IMR-90 (cell line): ENCODE measurements at regions not wholly inside any gene's neighbourhood (a gene's known extent, or its start where the extent isn't known, plus 50 kb on each side); places are given as distances from the start of the nearest gene placed in this dataset.

Experiments used
- ATAC-seq: fragments of 200-7000 bp; cut with Tn5 transposase; 2 replicates; pipeline ENCODE4 v1.9.1; 2020; ENCODE audit warnings: low read depth, mild to moderate bottlenecking, moderate library complexity
- BruUV-seq: library from RNA; stranded (reverse); fragments of 400-500 nt; replicated peaks from 2 replicates; lab custom pipeline; 2021; lab: Mats Ljungman, UMichigan
- CTCF ChIA-PET: fragments of 300-600 bp; formaldehyde crosslinking; extraction: SDS; loops from one replicate; lab custom pipeline; 2021; ENCODE audit warnings: antibody characterized with exemption; lab: Yijun Ruan, JAX
- POLR2A ChIA-PET: fragments of 300-600 bp; sonication (Branson Sonifier 250); formaldehyde crosslinking; loops from one replicate; lab custom pipeline; 2022; ENCODE audit warnings: antibody characterized with exemption; ENCODE audit not compliant: unreplicated experiment; lab: Charles Lee
- DNase-seq: peaks from one replicate; pipeline ENCODE4 v3.0.0; 2013
- H2AFZ ChIP-seq: replicated peaks from 2 replicates; pipeline ENCODE3; 2013; ENCODE audit warnings: low read length, mild to moderate bottlenecking; ENCODE audit not compliant: poor library complexity
- H2AK5ac ChIP-seq: 2 replicates; pipeline ENCODE4 v1.6.1; 2013; ENCODE audit warnings: low read depth, low read length, inconsistent platforms
- H2AK9ac ChIP-seq: replicated peaks from 2 replicates; pipeline ENCODE3; 2013; ENCODE audit warnings: mild to moderate bottlenecking, low read depth, low read length, moderate library complexity; ENCODE audit not compliant: poor library complexity
- H2BK120ac ChIP-seq: 2 replicates; pipeline ENCODE4 v1.6.1; 2013; ENCODE audit warnings: low read depth, low read length, inconsistent platforms
- H2BK15ac ChIP-seq: 3 replicates; pipeline ENCODE4 v1.6.1; 2013; ENCODE audit warnings: low read depth, low read length, inconsistent platforms
- H2BK20ac ChIP-seq: 2 replicates; pipeline ENCODE4 v1.6.1; 2013; ENCODE audit warnings: low read depth, mild to moderate bottlenecking, inconsistent platforms, low read length, moderate library complexity
- H2BK5ac ChIP-seq: 2 replicates; pipeline ENCODE4 v1.6.1; 2013; ENCODE audit warnings: mild to moderate bottlenecking, low read depth, low read length, inconsistent platforms; ENCODE audit not compliant: poor library complexity, severe bottlenecking
- H3K14ac ChIP-seq: replicated peaks from 2 replicates; pipeline ENCODE4 v1.6.1; 2013; ENCODE audit warnings: low read depth, low read length, inconsistent platforms
- H3K18ac ChIP-seq: 2 replicates; pipeline ENCODE4 v1.6.1; 2013; ENCODE audit warnings: low read depth, low read length, control low read depth
- H3K23ac ChIP-seq: 2 replicates; pipeline ENCODE4 v1.6.1; 2013; ENCODE audit warnings: low read depth, low read length, inconsistent platforms
- H3K27ac ChIP-seq: 2 replicates; pipeline ENCODE4 v1.5.1; 2013; ENCODE audit warnings: mild to moderate bottlenecking, control low read depth, low read length; ENCODE audit not compliant: insufficient read depth
- H3K27me3 ChIP-seq: 2 replicates; pipeline ENCODE4 v1.6.1; 2013; ENCODE audit warnings: low read length; ENCODE audit not compliant: control insufficient read depth, insufficient read depth
- H3K36me3 ChIP-seq: 2 replicates; pipeline ENCODE4 v1.6.1; 2013; ENCODE audit warnings: low read length, mixed read lengths; ENCODE audit not compliant: control insufficient read depth, insufficient read depth
- H3K4ac ChIP-seq: 2 replicates; pipeline ENCODE4 v1.6.1; 2013; ENCODE audit warnings: low read depth, low read length, inconsistent platforms
- H3K4me1 ChIP-seq: 2 replicates; pipeline ENCODE4 v1.6.1; 2013; ENCODE audit warnings: low read length, mixed read lengths; ENCODE audit not compliant: control insufficient read depth, insufficient read depth
- H3K4me2 ChIP-seq: 2 replicates; pipeline ENCODE4 v1.6.1; 2013; ENCODE audit warnings: low read depth, mild to moderate bottlenecking, control low read depth, low read length, moderate library complexity
- H3K4me3 ChIP-seq: 2 replicates; pipeline ENCODE4 v1.5.1; 2013; ENCODE audit warnings: low read depth, mild to moderate bottlenecking, control low read depth, low read length, moderate library complexity; ENCODE audit not compliant: insufficient read depth
- H3K56ac ChIP-seq: 2 replicates; pipeline ENCODE4 v1.6.1; 2013; ENCODE audit warnings: low read length, inconsistent platforms; ENCODE audit not compliant: insufficient read depth; ENCODE audit errors: extremely low read depth
- H3K79me1 ChIP-seq, 2 experiments: 2 replicates each; pipeline ENCODE4 v1.6.1; 2013; ENCODE audit warnings: low read length in 2 of 2, inconsistent platforms in 1 of 2, low read depth in 1 of 2
- H3K9ac ChIP-seq: 2 replicates; pipeline ENCODE4 v1.6.1; 2013; ENCODE audit warnings: low read depth, low read length, control low read depth
- H3K9me1 ChIP-seq: 2 replicates; pipeline ENCODE4 v1.6.1; 2013; ENCODE audit warnings: low read length, inconsistent platforms; ENCODE audit not compliant: insufficient read depth
- H3K9me3 ChIP-seq: 2 replicates; pipeline ENCODE4 v1.6.1; 2013; ENCODE audit warnings: low read length; ENCODE audit not compliant: control insufficient read depth, insufficient read depth
- H4K20me1 ChIP-seq: 2 replicates; pipeline ENCODE4 v1.6.1; 2013; ENCODE audit warnings: low read length, inconsistent platforms; ENCODE audit not compliant: insufficient read depth
- H4K5ac ChIP-seq: 2 replicates; pipeline ENCODE4 v1.6.1; 2013; ENCODE audit warnings: mild to moderate bottlenecking, low read depth, low read length, control low read depth
- H4K8ac ChIP-seq, 2 experiments: 2 replicates each; pipeline ENCODE4 v1.6.1; 2013; ENCODE audit warnings: low read depth in 2 of 2, low read length in 2 of 2, control low read depth in 1 of 2, inconsistent platforms in 1 of 2
- H4K91ac ChIP-seq: 2 replicates; pipeline ENCODE4 v1.6.1; 2013; ENCODE audit warnings: low read depth, low read length, inconsistent platforms; ENCODE audit not compliant: insufficient read depth
- BHLHE40 ChIP-seq: fragments of 150-350 bp; IDR thresholded peaks from 2 replicates; pipeline ENCODE4 v1.6.1; 2016; ENCODE audit warnings: mild to moderate bottlenecking, low read depth, low read length
- CEBPB ChIP-seq: IDR thresholded peaks from 2 replicates; pipeline ENCODE4 v1.6.1; 2012; ENCODE audit warnings: low read depth, low read length, improper control_type of control experiment
- CHD1 ChIP-seq: IDR thresholded peaks from 2 replicates; pipeline ENCODE4 v1.6.1; 2012; ENCODE audit warnings: low read depth, low read length, improper control_type of control experiment
- FOS ChIP-seq: fragments of 150-350 bp; IDR thresholded peaks from 2 replicates; pipeline ENCODE4 v1.6.1; 2016; ENCODE audit warnings: low read depth, low read length
- MAFK ChIP-seq: IDR thresholded peaks from 2 replicates; pipeline ENCODE4 v1.6.1; 2012; ENCODE audit warnings: low read depth, low read length, improper control_type of control experiment
- MAZ ChIP-seq: IDR thresholded peaks from 2 replicates; pipeline ENCODE4 v1.6.1; 2012; ENCODE audit warnings: low read depth, mild to moderate bottlenecking, low read length, improper control_type of control experiment, moderate library complexity, borderline replicate concordance
- MXI1 ChIP-seq: IDR thresholded peaks from 2 replicates; pipeline ENCODE4 v1.6.1; 2012; ENCODE audit warnings: low read depth, mild to moderate bottlenecking, low read length, moderate library complexity, borderline replicate concordance
- NFE2L2 ChIP-seq: fragments of 150-350 bp; IDR thresholded peaks from 2 replicates; pipeline ENCODE4 v1.6.1; 2016; ENCODE audit warnings: low read depth, mild to moderate bottlenecking, low read length
- POLR2A ChIP-seq: IDR thresholded peaks from 2 replicates; pipeline ENCODE4 v1.6.1; 2012; ENCODE audit warnings: mild to moderate bottlenecking, low read depth, low read length
- RAD21 ChIP-seq: IDR thresholded peaks from 2 replicates; pipeline ENCODE4 v1.6.1; 2012; ENCODE audit warnings: low read length, improper control_type of control experiment
- RCOR1 ChIP-seq: IDR thresholded peaks from 2 replicates; pipeline ENCODE4 v1.6.1; 2012; ENCODE audit warnings: mild to moderate bottlenecking, low read length, improper control_type of control experiment; ENCODE audit not compliant: insufficient replicate concordance
- RFX5 ChIP-seq: IDR thresholded peaks from 2 replicates; pipeline ENCODE4 v1.8.0; 2012; ENCODE audit warnings: low read depth, mild to moderate bottlenecking, low read length, moderate library complexity
- SMC3 ChIP-seq: fragments of 150-350 bp; IDR thresholded peaks from 2 replicates; pipeline ENCODE4 v1.6.1; 2016; ENCODE audit warnings: low read depth, mild to moderate bottlenecking, antibody characterized with exemption, low read length, moderate library complexity
- WGBS, 2 experiments: methylation state at CpG; one replicate each; pipeline versions ENCODE4 v1.1.5 to v1.1.7; 2013; ENCODE audit warnings: missing lambda C conversion rate in 2 of 2; ENCODE audit not compliant: insufficient read length in 1 of 2; ENCODE audit errors: extremely low coverage in 2 of 2; 5-methylcytosine and 5-hydroxymethylcytosine counted together
- dilution Hi-C: fragments of 300-500 bp; cut with HindIII; formaldehyde crosslinking; loops from one replicate; pipeline ENCODE4 v1.14.3; 2018; ENCODE audit warnings: low sequenced_read_pairs; ENCODE audit not compliant: unreplicated experiment
- in situ Hi-C: fragments of 300-500 bp; cut with MboI; formaldehyde crosslinking; loops from 3 replicates; pipeline ENCODE4 v1.14.3; 2019; ENCODE audit warnings: low sequenced_read_pairs, inconsistent platforms, mixed read lengths
- intact Hi-C: fragments of 100-400 bp; cut with micrococcal nuclease; formaldehyde crosslinking; loops from 2 replicates; pipeline ENCODE4 v1.10.0; 2022
- TF ChIP-seq, protein P1 (sequence below): conservative IDR thresholded peaks from 2 replicates; pipeline ENCODE4 v1.5.1; 2012; ENCODE audit warnings: mild to moderate bottlenecking, low read depth, low read length, improper control_type of control experiment
- TF ChIP-seq, protein P2 (sequence below): fragments of 150-350 bp; IDR thresholded peaks from 2 replicates; pipeline ENCODE4 v1.6.1; 2016; ENCODE audit warnings: low read depth, mild to moderate bottlenecking, low read length, moderate library complexity, borderline replicate concordance
- TF ChIP-seq, protein P3 (sequence below): fragments of 150-350 bp; IDR thresholded peaks from 2 replicates; pipeline ENCODE4 v1.6.1; 2017; ENCODE audit warnings: mild to moderate bottlenecking, antibody characterized with exemption, low read length, low read depth

DNA sequence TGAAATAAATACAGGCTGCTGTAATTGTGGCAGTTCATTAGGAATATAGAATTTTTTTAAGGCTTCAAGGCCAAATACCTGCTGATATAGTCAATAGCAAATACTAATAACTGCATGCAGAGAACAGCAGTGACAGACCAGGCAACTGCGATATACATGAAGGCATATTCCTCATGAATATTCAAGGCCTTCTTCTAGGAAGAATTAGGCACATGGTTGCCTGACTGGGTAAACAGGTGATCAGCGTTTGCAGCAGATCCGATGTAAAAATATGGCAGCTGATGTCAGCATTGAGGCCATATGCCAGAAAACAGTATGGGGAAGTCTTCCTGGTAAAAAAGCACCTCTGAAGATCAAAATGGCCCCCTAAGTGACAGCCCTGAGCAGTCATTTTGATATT is 629.7 kb downstream of the UQCRFS1 start:
- no peak overlapping the region for H3K9ac ChIP-seq
- intact Hi-C loops, result no loop called here
- no peak for TF ChIP-seq CHD1
- no peak for TF ChIP-seq MAZ
- TF ChIP-seq, protein P1, sequence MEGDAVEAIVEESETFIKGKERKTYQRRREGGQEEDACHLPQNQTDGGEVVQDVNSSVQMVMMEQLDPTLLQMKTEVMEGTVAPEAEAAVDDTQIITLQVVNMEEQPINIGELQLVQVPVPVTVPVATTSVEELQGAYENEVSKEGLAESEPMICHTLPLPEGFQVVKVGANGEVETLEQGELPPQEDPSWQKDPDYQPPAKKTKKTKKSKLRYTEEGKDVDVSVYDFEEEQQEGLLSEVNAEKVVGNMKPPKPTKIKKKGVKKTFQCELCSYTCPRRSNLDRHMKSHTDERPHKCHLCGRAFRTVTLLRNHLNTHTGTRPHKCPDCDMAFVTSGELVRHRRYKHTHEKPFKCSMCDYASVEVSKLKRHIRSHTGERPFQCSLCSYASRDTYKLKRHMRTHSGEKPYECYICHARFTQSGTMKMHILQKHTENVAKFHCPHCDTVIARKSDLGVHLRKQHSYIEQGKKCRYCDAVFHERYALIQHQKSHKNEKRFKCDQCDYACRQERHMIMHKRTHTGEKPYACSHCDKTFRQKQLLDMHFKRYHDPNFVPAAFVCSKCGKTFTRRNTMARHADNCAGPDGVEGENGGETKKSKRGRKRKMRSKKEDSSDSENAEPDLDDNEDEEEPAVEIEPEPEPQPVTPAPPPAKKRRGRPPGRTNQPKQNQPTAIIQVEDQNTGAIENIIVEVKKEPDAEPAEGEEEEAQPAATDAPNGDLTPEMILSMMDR, result no peak
- TF ChIP-seq BHLHE40, result no peak
- no peak for TF ChIP-seq RCOR1
- no peak for TF ChIP-seq POLR2A
- TF ChIP-seq NFE2L2, result no peak
- no peak for TF ChIP-seq RAD21
- no peak for TF ChIP-seq MAFK
- TF ChIP-seq RFX5, result no peak
- TF ChIP-seq, protein P2, sequence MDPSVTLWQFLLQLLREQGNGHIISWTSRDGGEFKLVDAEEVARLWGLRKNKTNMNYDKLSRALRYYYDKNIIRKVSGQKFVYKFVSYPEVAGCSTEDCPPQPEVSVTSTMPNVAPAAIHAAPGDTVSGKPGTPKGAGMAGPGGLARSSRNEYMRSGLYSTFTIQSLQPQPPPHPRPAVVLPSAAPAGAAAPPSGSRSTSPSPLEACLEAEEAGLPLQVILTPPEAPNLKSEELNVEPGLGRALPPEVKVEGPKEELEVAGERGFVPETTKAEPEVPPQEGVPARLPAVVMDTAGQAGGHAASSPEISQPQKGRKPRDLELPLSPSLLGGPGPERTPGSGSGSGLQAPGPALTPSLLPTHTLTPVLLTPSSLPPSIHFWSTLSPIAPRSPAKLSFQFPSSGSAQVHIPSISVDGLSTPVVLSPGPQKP, result no peak
- TF ChIP-seq, protein P3, sequence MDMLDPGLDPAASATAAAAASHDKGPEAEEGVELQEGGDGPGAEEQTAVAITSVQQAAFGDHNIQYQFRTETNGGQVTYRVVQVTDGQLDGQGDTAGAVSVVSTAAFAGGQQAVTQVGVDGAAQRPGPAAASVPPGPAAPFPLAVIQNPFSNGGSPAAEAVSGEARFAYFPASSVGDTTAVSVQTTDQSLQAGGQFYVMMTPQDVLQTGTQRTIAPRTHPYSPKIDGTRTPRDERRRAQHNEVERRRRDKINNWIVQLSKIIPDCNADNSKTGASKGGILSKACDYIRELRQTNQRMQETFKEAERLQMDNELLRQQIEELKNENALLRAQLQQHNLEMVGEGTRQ, result no peak
- no peak for TF ChIP-seq FOS
- TF ChIP-seq MXI1, result no peak
- TF ChIP-seq SMC3, result no peak
- no peak for TF ChIP-seq CEBPB
- H2AK5ac ChIP-seq, result no peak overlapping the region
- CTCF ChIA-PET, result no interaction called here
- no peak overlapping the region for H3K23ac ChIP-seq
- dilution Hi-C loops, result no loop called here
- DNase-seq, result no peak
- H3K18ac ChIP-seq, result no peak overlapping the region
- no peak overlapping the region for H4K91ac ChIP-seq
- H4K8ac ChIP-seq, result no peak overlapping the region
- H4K20me1 ChIP-seq, result no peaks in the 10 kb centered on the region
- no TSS peak for BruUV-seq
- H2AK9ac ChIP-seq, result no peak overlapping the region
- ATAC-seq, result no peak
- H3K56ac ChIP-seq, result no peak overlapping the region
- H2BK120ac ChIP-seq, result no peak overlapping the region
- H2BK15ac ChIP-seq, result no peak overlapping the region
- no peak overlapping the region for H3K4me3 ChIP-seq
- no peaks in the 10 kb centered on the region for H3K4me1 ChIP-seq
- no peak overlapping the region for H3K4me2 ChIP-seq
- POLR2A ChIA-PET, result no interaction called here
- H2BK5ac ChIP-seq, result no peak overlapping the region
- WGBS, 2 experiments, result 67% methylated on average over 1 of the region's 3 CpGs; no CpG with 5 or more reads in 1 of the 2 experiments
- no peaks in the 10 kb centered on the region for H3K79me1 ChIP-seq
- H4K5ac ChIP-seq, result no peak overlapping the region
- H3K14ac ChIP-seq, result no peak overlapping the region
- no peak overlapping the region for H2BK20ac ChIP-seq
- peaks cover 49% of the 10 kb centered on the region for H3K9me3 ChIP-seq
- H2AFZ ChIP-seq, result no peak overlapping the region
- in situ Hi-C loops, result no loop called here
- no peaks in the 10 kb centered on the region for H3K9me1 ChIP-seq
- no peaks in the 10 kb centered on the region for H3K27me3 ChIP-seq
- no peak overlapping the region for H3K4ac ChIP-seq
- no peaks in the 10 kb centered on the region for H3K36me3 ChIP-seq
- H3K27ac ChIP-seq, result no peak overlapping the region
